ENCODE measurements at regions not wholly inside any gene's neighbourhood (a gene's known extent, or its start where the extent isn't known, plus 50 kb on each side); places are given as distances from the start of the nearest gene placed in this dataset.
"Not testable (repeated sequence)": the region's sequence is repeated elsewhere in the genome, so short reads cannot be mapped to it uniquely, and the experiment has no call there.

- DNase-seq (ENCODE audit: low read depth): not testable (repeated sequence)
Observed at GRCh38 chr2:67195327-67195726, 201.8 kb upstream of the ETAA1 start.

GRCh38 chr2:67201521-67201920 is 195.6 kb upstream of the ETAA1 start:
- DNase-seq (ENCODE audit: low read depth): no peak

GRCh38 chr2:67204349-67204748 is 192.8 kb upstream of the ETAA1 start:
- DNase-seq (ENCODE audit: low read depth): no peak

GRCh38 chr2:67208887-67209500 is 188.1 kb upstream of the ETAA1 start:
- DNase-seq (ENCODE audit: low read depth): no peak

- no peak for DNase-seq (ENCODE audit: low read depth)
Observed at GRCh38 chr2:67210430-67210829, 186.7 kb upstream of the ETAA1 start.

- no peak for DNase-seq (ENCODE audit: low read depth)
Observed at GRCh38 chr2:67212203-67212602, 184.9 kb upstream of the ETAA1 start.

- DNase-seq (ENCODE audit: low read depth): no peak
Observed at GRCh38 chr2:67213270-67213670, 183.9 kb upstream of the ETAA1 start.

GRCh38 chr2:67213677-67214402 is 183.3 kb upstream of the ETAA1 start:
- DNase-seq (ENCODE audit: low read depth): no peak

- no peak for DNase-seq (ENCODE audit: low read depth)
Observed at GRCh38 chr2:67214585-67215185, 182.4 kb upstream of the ETAA1 start.

- no peak for DNase-seq (ENCODE audit: low read depth)
Observed at GRCh38 chr2:67215214-67216055, 181.7 kb upstream of the ETAA1 start.

GRCh38 chr2:67216103-67216502 is 181.0 kb upstream of the ETAA1 start:
- DNase-seq (ENCODE audit: low read depth): no peak

GRCh38 chr2:67216881-67217280 is 180.3 kb upstream of the ETAA1 start:
- DNase-seq (ENCODE audit: low read depth): no peak

- DNase-seq (ENCODE audit: low read depth): no peak
Observed at GRCh38 chr2:67217398-67217797, 179.7 kb upstream of the ETAA1 start.

- DNase-seq (ENCODE audit: low read depth): no peak
Observed at GRCh38 chr2:67218056-67218455, 179.1 kb upstream of the ETAA1 start.

GRCh38 chr2:67219651-67220050 is 177.5 kb upstream of the ETAA1 start:
- DNase-seq (ENCODE audit: low read depth): no peak

GRCh38 chr2:67221266-67221665 is 175.9 kb upstream of the ETAA1 start:
- no peak for DNase-seq (ENCODE audit: low read depth)

- no peak for DNase-seq (ENCODE audit: low read depth)
Observed at GRCh38 chr2:67225287-67225973, 171.7 kb upstream of the ETAA1 start.

- DNase-seq (ENCODE audit: low read depth): no peak
Observed at GRCh38 chr2:67229706-67230105, 167.4 kb upstream of the ETAA1 start.

GRCh38 chr2:67232936-67233335 is 164.2 kb upstream of the ETAA1 start:
- no peak for DNase-seq (ENCODE audit: low read depth)

GRCh38 chr2:67234440-67234839 is 162.7 kb upstream of the ETAA1 start:
- DNase-seq (ENCODE audit: low read depth): no peak

- DNase-seq (ENCODE audit: low read depth): no peak
Observed at GRCh38 chr2:67237288-67237687, 159.8 kb upstream of the ETAA1 start.

GRCh38 chr2:67240507-67240906 is 156.6 kb upstream of the ETAA1 start:
- DNase-seq (ENCODE audit: low read depth): no peak
